GM23338 (cell line): ENCODE measurements at regions not wholly inside any gene's neighbourhood (a gene's known extent, or its start where the extent isn't known, plus 50 kb on each side); places are given as distances from the start of the nearest gene placed in this dataset.

Experiments
- ATAC-seq: fragments of 200-7000 bp; cut with Tn5 transposase; 3 replicates; pipeline ENCODE4 v1.9.1; 2020
- DNase-seq: peaks from one replicate; pipeline ENCODE4 v3.0.0-alpha.2; 2015; ENCODE audit warnings: low spot score
- H2AFZ ChIP-seq: fragments of 200-600 bp; sonication (generic); 2 replicates; pipeline ENCODE4 v1.8.0; 2016; ENCODE audit warnings: antibody characterized with exemption, mild to moderate bottlenecking, moderate library complexity
- H3F3A ChIP-seq: fragments of 200-600 bp; sonication (generic); replicated peaks from 2 replicates; pipeline ENCODE4 v1.8.0; 2017; ENCODE audit warnings: antibody characterized with exemption, mixed run types, low read depth
- H3K27ac ChIP-seq: fragments of 200-600 bp; sonication (generic); 2 replicates; pipeline ENCODE4 v1.6.1; 2016; ENCODE audit warnings: low read depth
- H3K27me3 ChIP-seq: fragments of 200-600 bp; sonication (generic); 2 replicates; pipeline ENCODE4 v1.8.0; 2016; ENCODE audit warnings: mild to moderate bottlenecking, mixed run types, moderate library complexity; ENCODE audit not compliant: insufficient read depth
- H3K36me3 ChIP-seq: fragments of 200-600 bp; sonication (generic); 2 replicates; pipeline ENCODE4 v1.8.0; 2016; ENCODE audit warnings: mild to moderate bottlenecking; ENCODE audit not compliant: insufficient read depth
- H3K4me1 ChIP-seq: fragments of 200-600 bp; sonication (generic); 2 replicates; pipeline ENCODE4 v1.8.0; 2016; ENCODE audit warnings: mild to moderate bottlenecking, moderate library complexity; ENCODE audit not compliant: insufficient read depth
- H3K4me2 ChIP-seq: fragments of 200-600 bp; sonication (generic); 2 replicates; pipeline ENCODE4 v1.7.1; 2017; ENCODE audit warnings: mixed run types
- H3K4me3 ChIP-seq: fragments of 200-600 bp; sonication (generic); 2 replicates; pipeline ENCODE4 v1.6.1; 2016; ENCODE audit warnings: mixed run types
- H3K79me2 ChIP-seq: fragments of 200-600 bp; sonication (generic); replicated peaks from 2 replicates; pipeline ENCODE4 v1.8.0; 2017; ENCODE audit warnings: mild to moderate bottlenecking; ENCODE audit not compliant: insufficient read depth
- H3K9me2 ChIP-seq: fragments of 200-600 bp; sonication (generic); 2 replicates; pipeline ENCODE4 v1.8.0; 2017; ENCODE audit not compliant: insufficient read depth
- H4K20me1 ChIP-seq: fragments of 200-600 bp; sonication (generic); replicated peaks from 2 replicates; pipeline ENCODE4 v1.8.0; 2017; ENCODE audit warnings: mild to moderate bottlenecking; ENCODE audit not compliant: insufficient read depth
- H3K27ac Mint-ChIP-seq: 2 replicates; pipeline ENCODE4 v1.8.0; 2020; ENCODE audit warnings: inconsistent platforms, mild to moderate bottlenecking, moderate library complexity, mixed read lengths
- H3K27me3 Mint-ChIP-seq: 3 replicates; pipeline ENCODE4 v1.8.0; 2022; ENCODE audit warnings: low read depth, mild to moderate bottlenecking, moderate library complexity, mixed read lengths, inconsistent platforms; ENCODE audit not compliant: insufficient read depth, poor library complexity
- H3K36me3 Mint-ChIP-seq: 3 replicates; pipeline ENCODE4 v1.8.0; 2021; ENCODE audit warnings: low read depth, mild to moderate bottlenecking, inconsistent platforms, moderate library complexity, mixed read lengths
- H3K4me1 Mint-ChIP-seq: 3 replicates; pipeline ENCODE4 v1.8.0; 2020; ENCODE audit warnings: mild to moderate bottlenecking, inconsistent platforms, mixed read lengths
- H3K4me3 Mint-ChIP-seq: 3 replicates; pipeline ENCODE4 v1.8.0; 2021; ENCODE audit warnings: moderate library complexity, mild to moderate bottlenecking, inconsistent platforms, mixed read lengths
- H3K9me3 Mint-ChIP-seq: 3 replicates; pipeline ENCODE4 v1.8.0; 2020; ENCODE audit warnings: moderate library complexity, mild to moderate bottlenecking, inconsistent platforms, mixed read lengths
- CREB1 ChIP-seq: fragments of 250-450 bp; sonication (Bioruptor Pico); IDR thresholded peaks from 2 replicates; pipeline ENCODE4 v1.5.0; 2020; ENCODE audit warnings: low read depth, mild to moderate bottlenecking, moderate library complexity
- CTCF ChIP-seq, 2 experiments: fragments of 200-600 bp in 1 of 2; sonication (generic) in 1 of 2; conservative IDR thresholded peaks; 2 replicates each; pipeline versions ENCODE4 v1.5.1 to v1.6.1; 2016 to 2017; ENCODE audit warnings: antibody characterized with exemption in 2 of 2, low read depth in 2 of 2, mild to moderate bottlenecking in 2 of 2, moderate library complexity in 1 of 2
- NANOG ChIP-seq: IDR thresholded peaks from 2 replicates; pipeline ENCODE4 v1.6.1; 2016; ENCODE audit warnings: antibody characterized with exemption, borderline replicate concordance
- POLR2AphosphoS5 ChIP-seq: IDR thresholded peaks from 2 replicates; pipeline ENCODE4 v1.6.1; 2016; ENCODE audit warnings: antibody characterized with exemption, low read depth
- STAT1 ChIP-seq: IDR thresholded peaks from one replicate; pipeline ENCODE4 v1.6.1; 2016; ENCODE audit warnings: antibody characterized with exemption; ENCODE audit not compliant: unreplicated experiment
- ZNF114 ChIP-seq: fragments of 250-450 bp; sonication (Bioruptor Pico); IDR thresholded peaks from 2 replicates; pipeline ENCODE4 v1.5.0; 2020; ENCODE audit warnings: mild to moderate bottlenecking, moderate library complexity
- ZNF331 ChIP-seq: fragments of 250-450 bp; sonication (Bioruptor Pico); IDR thresholded peaks from 2 replicates; pipeline ENCODE4 v1.5.0; 2020; ENCODE audit warnings: low read depth, mild to moderate bottlenecking, moderate library complexity

- ATAC-seq (no peak), DNase-seq (no peak)
- TF ChIP-seq NANOG (no peak), CTCF (conservative IDR thresholded peaks at IDR 0.05; ENCODE audit: low read depth in 2 of 2) (no peak), STAT1 (no peak), POLR2AphosphoS5 (no peak), CREB1 (CRISPR knock-in tag) (no peak), ZNF114 (CRISPR knock-in tag) (no peak)
- H3K4me2 ChIP-seq = no peak overlapping the region
- H3K4me3 ChIP-seq = no peak overlapping the region
- no peaks in the 10 kb centered on the region for H3K36me3 Mint-ChIP-seq
- H3K4me3 Mint-ChIP-seq = no peak overlapping the region
- no peaks in the 10 kb centered on the region for H3K9me3 Mint-ChIP-seq
- no peaks in the 10 kb centered on the region for H3K27me3 ChIP-seq
- H3K27ac ChIP-seq = no peak overlapping the region
- peaks cover 3% of the 10 kb centered on the region; the same call in 2 of the 3 replicates for H3K4me1 Mint-ChIP-seq
- no peaks in the 10 kb centered on the region for H3F3A ChIP-seq
- H4K20me1 ChIP-seq = no peaks in the 10 kb centered on the region
- H2AFZ ChIP-seq = no peak overlapping the region
- H3K27me3 Mint-ChIP-seq = no peaks in the 10 kb centered on the region
- no peaks in the 10 kb centered on the region for H3K9me2 ChIP-seq
- no peaks in the 10 kb centered on the region for H3K36me3 ChIP-seq
- H3K79me2 ChIP-seq = no peaks in the 10 kb centered on the region
- no peak overlapping the region for H3K27ac Mint-ChIP-seq
- H3K4me1 ChIP-seq = no peaks in the 10 kb centered on the region
Measured at GRCh38 chr1:75990686-75991085, 58.5 kb upstream of the ASB17 start.

GRCh38 chr1:75991497-75992114 is 59.4 kb upstream of the ASB17 start:
- Histone ChIP-seq H3K36me3 (no peaks in the 10 kb centered on the region), H3K27me3 (no peaks in the 10 kb centered on the region), H4K20me1 (no peaks in the 10 kb centered on the region), H3K9me2 (no peaks in the 10 kb centered on the region), H3K4me3 (no peak overlapping the region), H3K79me2 (no peaks in the 10 kb centered on the region), H3K4me2 (no peak overlapping the region), H2AFZ (no peak overlapping the region), H3K4me1 (no peaks in the 10 kb centered on the region), H3K27ac (no peak overlapping the region), H3F3A (no peaks in the 10 kb centered on the region)
- Mint-ChIP-seq H3K4me1 (peaks cover 3% of the 10 kb centered on the region; the same call in 2 of the 3 replicates), H3K27me3 (no peaks in the 10 kb centered on the region), H3K9me3 (no peaks in the 10 kb centered on the region), H3K27ac (no peak overlapping the region), H3K4me3 (no peak overlapping the region), H3K36me3 (no peaks in the 10 kb centered on the region)
- TF ChIP-seq CTCF (conservative IDR thresholded peaks at IDR 0.05; ENCODE audit: low read depth in 2 of 2) (peak; percentile 94 to 97), ZNF331 (CRISPR knock-in tag) (no peak)
- ATAC-seq (peak; percentile 100), DNase-seq (peak; percentile 91)
